ENCODE measurements at regions not wholly inside any gene's neighbourhood (a gene's known extent, or its start where the extent isn't known, plus 50 kb on each side); places are given as distances from the start of the nearest gene placed in this dataset.

DNA sequence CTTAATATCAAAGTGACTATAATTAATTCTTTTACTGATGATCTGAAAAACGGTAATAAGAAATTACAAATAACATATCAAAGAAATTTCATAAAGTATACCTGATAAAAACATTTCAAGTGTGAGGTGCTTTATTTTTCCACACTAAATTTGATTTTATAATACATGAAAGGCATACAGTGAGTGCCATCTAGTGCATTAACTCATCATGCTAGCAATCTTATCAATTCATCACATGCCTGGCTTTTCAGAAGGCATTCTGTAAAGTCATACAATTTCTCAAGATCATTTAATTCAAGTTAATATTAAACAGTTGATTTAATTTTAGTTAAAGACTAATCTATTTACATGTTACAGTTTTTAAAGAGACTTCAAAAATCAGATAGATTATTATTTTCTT is 1020.9 kb downstream of the GATA3 start:
- TF ChIP-seq EZH2 (IDR thresholded peaks at IDR 0.05; ENCODE audit: borderline replicate concordance, low read length): no peak
- TF ChIP-seq, protein P1, sequence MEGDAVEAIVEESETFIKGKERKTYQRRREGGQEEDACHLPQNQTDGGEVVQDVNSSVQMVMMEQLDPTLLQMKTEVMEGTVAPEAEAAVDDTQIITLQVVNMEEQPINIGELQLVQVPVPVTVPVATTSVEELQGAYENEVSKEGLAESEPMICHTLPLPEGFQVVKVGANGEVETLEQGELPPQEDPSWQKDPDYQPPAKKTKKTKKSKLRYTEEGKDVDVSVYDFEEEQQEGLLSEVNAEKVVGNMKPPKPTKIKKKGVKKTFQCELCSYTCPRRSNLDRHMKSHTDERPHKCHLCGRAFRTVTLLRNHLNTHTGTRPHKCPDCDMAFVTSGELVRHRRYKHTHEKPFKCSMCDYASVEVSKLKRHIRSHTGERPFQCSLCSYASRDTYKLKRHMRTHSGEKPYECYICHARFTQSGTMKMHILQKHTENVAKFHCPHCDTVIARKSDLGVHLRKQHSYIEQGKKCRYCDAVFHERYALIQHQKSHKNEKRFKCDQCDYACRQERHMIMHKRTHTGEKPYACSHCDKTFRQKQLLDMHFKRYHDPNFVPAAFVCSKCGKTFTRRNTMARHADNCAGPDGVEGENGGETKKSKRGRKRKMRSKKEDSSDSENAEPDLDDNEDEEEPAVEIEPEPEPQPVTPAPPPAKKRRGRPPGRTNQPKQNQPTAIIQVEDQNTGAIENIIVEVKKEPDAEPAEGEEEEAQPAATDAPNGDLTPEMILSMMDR (IDR thresholded peaks at IDR 0.05; ENCODE audit: low read length): no peak
- H3K9ac ChIP-seq (ENCODE audit: low read length): no peak overlapping the region
- no peaks in the 10 kb centered on the region for H3K79me2 ChIP-seq (ENCODE audit: insufficient read depth, low read length)
- no peaks in the 10 kb centered on the region for H3K27me3 ChIP-seq (ENCODE audit: insufficient read depth, low read length)
- H4K20me1 ChIP-seq (ENCODE audit: insufficient read depth, low read length): no peaks in the 10 kb centered on the region
- no peak overlapping the region for H2AFZ ChIP-seq (ENCODE audit: low read length)
- no peak overlapping the region for H3K27ac ChIP-seq (ENCODE audit: low read depth, low read length, poor library complexity, severe bottlenecking)
- no peak overlapping the region for H3K4me3 ChIP-seq (ENCODE audit: low read depth, low read length, poor library complexity, severe bottlenecking)
- H3K9me2 ChIP-seq (ENCODE audit: low read depth, low read length): no peaks in the 10 kb centered on the region
- H3K4me2 ChIP-seq (ENCODE audit: low read length): no peak overlapping the region
- H3K4me1 ChIP-seq (ENCODE audit: insufficient read depth, low read length, severe bottlenecking): no peaks in the 10 kb centered on the region
- no peaks in the 10 kb centered on the region for H3K36me3 ChIP-seq (ENCODE audit: insufficient read depth, low read length)
- H3K9me3 ChIP-seq (ENCODE audit: low read length): no peaks in the 10 kb centered on the region
- H3F3A ChIP-seq (ENCODE audit: insufficient read depth, low read length): no peaks in the 10 kb centered on the region

GRCh38 chr10:9076066-9076465 is 1021.6 kb downstream of the GATA3 start:
- Histone ChIP-seq H4K20me1 (ENCODE audit: insufficient read depth, low read length) (no peaks in the 10 kb centered on the region), H2AFZ (ENCODE audit: low read length) (no peak overlapping the region), H3K27ac (ENCODE audit: low read depth, low read length, poor library complexity, severe bottlenecking) (no peak overlapping the region), H3K79me2 (ENCODE audit: insufficient read depth, low read length) (no peaks in the 10 kb centered on the region), H3K4me1 (ENCODE audit: insufficient read depth, low read length, severe bottlenecking) (no peaks in the 10 kb centered on the region), H3K4me3 (ENCODE audit: low read depth, low read length, poor library complexity, severe bottlenecking) (no peak overlapping the region), H3K9me2 (ENCODE audit: low read depth, low read length) (no peaks in the 10 kb centered on the region), H3K4me2 (ENCODE audit: low read length) (no peak overlapping the region), H3K9ac (ENCODE audit: low read length) (no peak overlapping the region), H3K27me3 (ENCODE audit: insufficient read depth, low read length) (no peaks in the 10 kb centered on the region), H3F3A (ENCODE audit: insufficient read depth, low read length) (no peaks in the 10 kb centered on the region), H3K9me3 (ENCODE audit: low read length) (no peaks in the 10 kb centered on the region), H3K36me3 (ENCODE audit: insufficient read depth, low read length) (no peaks in the 10 kb centered on the region)
- no peak for TF ChIP-seq EZH2 (IDR thresholded peaks at IDR 0.05; ENCODE audit: borderline replicate concordance, low read length)
- TF ChIP-seq, protein P1 (IDR thresholded peaks at IDR 0.05; ENCODE audit: low read length): no peak

DNA sequence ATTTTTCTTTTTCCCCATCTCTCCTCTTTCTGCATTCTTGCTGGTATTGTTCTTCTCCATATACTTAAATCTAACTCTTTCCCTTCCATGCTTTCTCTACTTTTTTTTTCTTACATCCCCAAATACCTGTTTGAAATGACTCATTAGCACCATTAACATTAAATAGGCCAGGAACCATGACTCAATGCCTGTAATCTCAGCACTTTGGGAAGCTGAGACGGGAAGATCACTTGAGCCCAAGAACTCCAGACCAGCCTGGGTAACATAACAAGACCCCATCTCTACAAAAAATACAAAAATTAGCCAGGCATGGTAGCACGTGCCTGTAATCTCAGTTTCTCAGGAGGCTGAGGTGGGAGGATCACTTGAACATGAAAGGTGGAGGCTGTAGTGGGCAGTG is 1026.8 kb downstream of the GATA3 start:
- TF ChIP-seq EZH2 (IDR thresholded peaks at IDR 0.05; ENCODE audit: borderline replicate concordance, low read length): no peak
- TF ChIP-seq, protein P1 (IDR thresholded peaks at IDR 0.05; ENCODE audit: low read length): no peak
- Histone ChIP-seq H3K9me3 (ENCODE audit: low read length) (no peaks in the 10 kb centered on the region), H3K27ac (ENCODE audit: low read depth, low read length, poor library complexity, severe bottlenecking) (no peak overlapping the region), H3K9ac (ENCODE audit: low read length) (no peak overlapping the region), H3K4me3 (ENCODE audit: low read depth, low read length, poor library complexity, severe bottlenecking) (no peak overlapping the region), H3K27me3 (ENCODE audit: insufficient read depth, low read length) (no peaks in the 10 kb centered on the region), H3F3A (ENCODE audit: insufficient read depth, low read length) (no peaks in the 10 kb centered on the region), H3K4me1 (ENCODE audit: insufficient read depth, low read length, severe bottlenecking) (no peaks in the 10 kb centered on the region), H3K4me2 (ENCODE audit: low read length) (no peak overlapping the region), H3K36me3 (ENCODE audit: insufficient read depth, low read length) (no peaks in the 10 kb centered on the region), H4K20me1 (ENCODE audit: insufficient read depth, low read length) (no peaks in the 10 kb centered on the region), H3K9me2 (ENCODE audit: low read depth, low read length) (no peaks in the 10 kb centered on the region), H2AFZ (ENCODE audit: low read length) (no peak overlapping the region), H3K79me2 (ENCODE audit: insufficient read depth, low read length) (no peaks in the 10 kb centered on the region)
